HG02840 (cell line): ENCODE measurements at regions not wholly inside any gene's neighbourhood (a gene's known extent, or its start where the extent isn't known, plus 50 kb on each side); places are given as distances from the start of the nearest gene placed in this dataset.
"Not testable (repeated sequence)": the region's sequence is repeated elsewhere in the genome, so short reads cannot be mapped to it uniquely, and the experiment has no call there.

Experiments
- ATAC-seq: cut with Tn5 transposase; IDR thresholded peaks from one replicate; pipeline ENCODE4 v1.9.1; 2021; ENCODE audit warnings: mild to moderate bottlenecking, moderate library complexity, moderate number of reproducible peaks; ENCODE audit not compliant: unreplicated experiment, low FRiP score

GRCh38 chr6:130547723-130548122 lies 181.9 kb downstream of the TMEM200A start:
- ATAC-seq = no peak

GRCh38 chr6:130557481-130558112 lies 191.8 kb downstream of the TMEM200A start:
- no peak for ATAC-seq

GRCh38 chr6:130558131-130558530 lies 192.3 kb downstream of the TMEM200A start:
- ATAC-seq = no peak

GRCh38 chr6:130559166-130559565 lies 193.3 kb downstream of the TMEM200A start:
- no peak for ATAC-seq

- ATAC-seq = no peak
These were observed 194.4 kb downstream of the TMEM200A start for GRCh38 chr6:130560231-130560630.

GRCh38 chr6:130561159-130561558 lies 195.3 kb downstream of the TMEM200A start:
- not testable (repeated sequence) for ATAC-seq

- ATAC-seq = no peak
These were observed 199.9 kb downstream of the TMEM200A start for GRCh38 chr6:130565696-130566095.

GRCh38 chr6:130574146-130574545 lies 208.3 kb downstream of the TMEM200A start:
- ATAC-seq = no peak

GRCh38 chr6:130575557-130575956 lies 209.7 kb downstream of the TMEM200A start:
- no peak for ATAC-seq

GRCh38 chr6:130575971-130576370 lies 210.2 kb downstream of the TMEM200A start:
- ATAC-seq = peak; percentile 100

GRCh38 chr6:130577178-130577919 lies 211.5 kb downstream of the TMEM200A start:
- no peak for ATAC-seq

GRCh38 chr6:130578713-130579112 lies 212.9 kb downstream of the TMEM200A start:
- ATAC-seq = no peak

- ATAC-seq = no peak
These were observed 217.5 kb downstream of the TMEM200A start for GRCh38 chr6:130583268-130583667.

- ATAC-seq = no peak
These were observed 219.8 kb downstream of the TMEM200A start for GRCh38 chr6:130585587-130585986.

GRCh38 chr6:130587778-130588520 lies 222.1 kb downstream of the TMEM200A start:
- ATAC-seq = no peak

GRCh38 chr6:130593200-130593599 lies 227.4 kb downstream of the TMEM200A start:
- ATAC-seq = no peak

GRCh38 chr6:130593948-130594347 lies 228.1 kb downstream of the TMEM200A start:
- ATAC-seq = no peak

GRCh38 chr6:130598021-130598989 lies 228.9 kb upstream of the SMLR1 start:
- no peak for ATAC-seq

- no peak for ATAC-seq
These were observed 226.3 kb upstream of the SMLR1 start for GRCh38 chr6:130600880-130601341.

- ATAC-seq = no peak
These were observed 224.9 kb upstream of the SMLR1 start for GRCh38 chr6:130602151-130602770.
